ENCODE measurements at regions not wholly inside any gene's neighbourhood (a gene's known extent, or its start where the extent isn't known, plus 50 kb on each side); places are given as distances from the start of the nearest gene placed in this dataset.

GRCh38 chr9:26727471-26727870, 165.1 kb downstream of the CAAP1 start:
- TF ChIP-seq REST (IDR thresholded peaks at IDR 0.05; ENCODE audit: insufficient read depth in 1 of 2, low read depth in 2 of 2, low read length in 2 of 2) (no peak), TAF1 (IDR thresholded peaks at IDR 0.05; ENCODE audit: borderline replicate concordance, insufficient read depth, low read length) (no peak), FOXP2 (optimal IDR thresholded peaks at IDR 0.05; ENCODE audit: borderline replicate concordance, extremely low read depth, extremely low read length, insufficient read depth) (no peak), SIN3A (IDR thresholded peaks at IDR 0.05; ENCODE audit: borderline replicate concordance, insufficient read depth, low read length) (no peak)

GRCh38 chr9:26725573-26725972, 167.0 kb downstream of the CAAP1 start:
- TF ChIP-seq REST (IDR thresholded peaks at IDR 0.05; ENCODE audit: insufficient read depth in 1 of 2, low read depth in 2 of 2, low read length in 2 of 2) (no peak), FOXP2 (optimal IDR thresholded peaks at IDR 0.05; ENCODE audit: borderline replicate concordance, extremely low read depth, extremely low read length, insufficient read depth) (no peak), TAF1 (IDR thresholded peaks at IDR 0.05; ENCODE audit: borderline replicate concordance, insufficient read depth, low read length) (no peak), SIN3A (IDR thresholded peaks at IDR 0.05; ENCODE audit: borderline replicate concordance, insufficient read depth, low read length) (no peak), POLR2AphosphoS5 (IDR thresholded peaks at IDR 0.05; ENCODE audit: low read depth, low read length) (no peak)

GRCh38 chr9:26723486-26723885, 169.1 kb downstream of the CAAP1 start:
- TF ChIP-seq SIN3A (IDR thresholded peaks at IDR 0.05; ENCODE audit: borderline replicate concordance, insufficient read depth, low read length) (no peak), FOXP2 (optimal IDR thresholded peaks at IDR 0.05; ENCODE audit: borderline replicate concordance, extremely low read depth, extremely low read length, insufficient read depth) (no peak), POLR2AphosphoS5 (IDR thresholded peaks at IDR 0.05; ENCODE audit: low read depth, low read length) (no peak), REST (IDR thresholded peaks at IDR 0.05; ENCODE audit: insufficient read depth in 1 of 2, low read depth in 2 of 2, low read length in 2 of 2) (no peak), TAF1 (IDR thresholded peaks at IDR 0.05; ENCODE audit: borderline replicate concordance, insufficient read depth, low read length) (no peak)

- no peak for TF ChIP-seq FOXP2 (optimal IDR thresholded peaks at IDR 0.05; ENCODE audit: borderline replicate concordance, extremely low read depth, extremely low read length, insufficient read depth)
- no peak for TF ChIP-seq REST (IDR thresholded peaks at IDR 0.05; ENCODE audit: insufficient read depth in 1 of 2, low read depth in 2 of 2, low read length in 2 of 2)
- TF ChIP-seq TAF1 (IDR thresholded peaks at IDR 0.05; ENCODE audit: borderline replicate concordance, insufficient read depth, low read length): no peak
- TF ChIP-seq POLR2AphosphoS5 (IDR thresholded peaks at IDR 0.05; ENCODE audit: low read depth, low read length): no peak
- TF ChIP-seq SIN3A (IDR thresholded peaks at IDR 0.05; ENCODE audit: borderline replicate concordance, insufficient read depth, low read length): no peak
Observed at GRCh38 chr9:26722755-26723154, 169.8 kb downstream of the CAAP1 start.

- no peak for TF ChIP-seq FOXP2 (optimal IDR thresholded peaks at IDR 0.05; ENCODE audit: borderline replicate concordance, extremely low read depth, extremely low read length, insufficient read depth)
- no peak for TF ChIP-seq REST (IDR thresholded peaks at IDR 0.05; ENCODE audit: insufficient read depth in 1 of 2, low read depth in 2 of 2, low read length in 2 of 2)
- no peak for TF ChIP-seq TAF1 (IDR thresholded peaks at IDR 0.05; ENCODE audit: borderline replicate concordance, insufficient read depth, low read length)
- no peak for TF ChIP-seq POLR2AphosphoS5 (IDR thresholded peaks at IDR 0.05; ENCODE audit: low read depth, low read length)
- no peak for TF ChIP-seq SIN3A (IDR thresholded peaks at IDR 0.05; ENCODE audit: borderline replicate concordance, insufficient read depth, low read length)
Observed at GRCh38 chr9:26710008-26710407, 182.6 kb downstream of the CAAP1 start.

Data from PFSK-1 (cell line).